ENCODE measurements at regions not wholly inside any gene's neighbourhood (a gene's known extent, or its start where the extent isn't known, plus 50 kb on each side); places are given as distances from the start of the nearest gene placed in this dataset.

DNA sequence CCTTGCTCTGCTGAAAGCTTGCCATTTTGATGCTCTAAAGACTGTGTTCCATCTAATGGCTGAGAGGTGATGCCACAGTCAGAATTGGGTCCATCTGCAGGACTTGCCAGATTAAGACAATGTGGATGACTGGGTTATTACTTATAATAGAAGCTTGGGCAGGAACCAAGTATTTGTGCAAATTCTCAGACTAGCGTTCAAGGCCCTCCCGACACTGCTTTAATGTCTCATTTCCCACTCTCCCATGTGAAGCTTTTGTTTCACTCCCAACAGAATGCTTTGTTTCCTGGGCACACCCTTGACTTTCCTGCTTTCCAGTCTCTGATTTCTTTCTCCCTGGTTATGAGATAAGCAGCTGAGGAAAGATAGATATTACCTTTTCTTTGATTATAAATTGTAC is 215.8 kb downstream of the KCNS3 start:
- no peak for ATAC-seq
- TF ChIP-seq ESRRG (CRISPR knock-in tag; IDR thresholded peaks at IDR 0.05) = no peak
- no peak for TF ChIP-seq OSR1 (CRISPR knock-in tag; IDR thresholded peaks at IDR 0.05)
- no peak for TF ChIP-seq ARNTL (CRISPR knock-in tag; IDR thresholded peaks at IDR 0.05; ENCODE audit: borderline replicate concordance, low read depth)

DNA sequence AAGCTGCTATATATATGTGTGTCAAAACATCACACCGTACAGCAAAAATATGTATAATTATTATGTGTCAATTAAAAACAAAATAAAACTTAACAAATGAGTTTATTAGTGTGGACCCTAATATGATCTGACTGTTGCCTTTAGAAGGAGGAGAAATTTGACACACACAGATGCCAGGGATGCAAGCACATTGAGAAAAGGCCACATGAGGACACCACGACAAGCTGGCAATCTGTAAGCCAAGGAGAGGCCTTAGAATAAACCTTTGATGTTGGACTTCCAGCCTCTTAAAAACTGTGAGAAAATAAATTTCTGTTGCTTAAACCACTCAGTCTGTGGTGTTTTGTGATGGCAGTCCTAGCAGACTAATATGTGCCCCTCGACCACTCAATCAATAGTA is 214.7 kb downstream of the KCNS3 start:
- TF ChIP-seq GLIS3 (CRISPR knock-in tag; IDR thresholded peaks at IDR 0.05) = no peak
- no peak for TF ChIP-seq ZC3H10 (CRISPR knock-in tag; IDR thresholded peaks at IDR 0.05)
- TF ChIP-seq CSDC2 (CRISPR knock-in tag; IDR thresholded peaks at IDR 0.05) = no peak
- TF ChIP-seq ZNF565 (CRISPR knock-in tag; conservative IDR thresholded peaks at IDR 0.05; ENCODE audit: low read depth) = no peak
- TF ChIP-seq, protein P1, sequence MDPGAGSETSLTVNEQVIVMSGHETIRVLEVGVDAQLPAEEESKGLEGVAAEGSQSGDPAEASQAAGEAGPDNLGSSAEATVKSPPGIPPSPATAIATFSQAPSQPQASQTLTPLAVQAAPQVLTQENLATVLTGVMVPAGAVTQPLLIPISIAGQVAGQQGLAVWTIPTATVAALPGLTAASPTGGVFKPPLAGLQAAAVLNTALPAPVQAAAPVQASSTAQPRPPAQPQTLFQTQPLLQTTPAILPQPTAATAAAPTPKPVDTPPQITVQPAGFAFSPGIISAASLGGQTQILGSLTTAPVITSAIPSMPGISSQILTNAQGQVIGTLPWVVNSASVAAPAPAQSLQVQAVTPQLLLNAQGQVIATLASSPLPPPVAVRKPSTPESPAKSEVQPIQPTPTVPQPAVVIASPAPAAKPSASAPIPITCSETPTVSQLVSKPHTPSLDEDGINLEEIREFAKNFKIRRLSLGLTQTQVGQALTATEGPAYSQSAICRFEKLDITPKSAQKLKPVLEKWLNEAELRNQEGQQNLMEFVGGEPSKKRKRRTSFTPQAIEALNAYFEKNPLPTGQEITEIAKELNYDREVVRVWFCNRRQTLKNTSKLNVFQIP (CRISPR knock-in tag; IDR thresholded peaks at IDR 0.05; ENCODE audit: borderline replicate concordance, low read depth) = no peak
- no peak for TF ChIP-seq ESRRG (CRISPR knock-in tag; IDR thresholded peaks at IDR 0.05)
- TF ChIP-seq ZFP3 (CRISPR knock-in tag; IDR thresholded peaks at IDR 0.05) = no peak
- no peak for TF ChIP-seq OSR1 (CRISPR knock-in tag; IDR thresholded peaks at IDR 0.05)
- TF ChIP-seq, protein P2, sequence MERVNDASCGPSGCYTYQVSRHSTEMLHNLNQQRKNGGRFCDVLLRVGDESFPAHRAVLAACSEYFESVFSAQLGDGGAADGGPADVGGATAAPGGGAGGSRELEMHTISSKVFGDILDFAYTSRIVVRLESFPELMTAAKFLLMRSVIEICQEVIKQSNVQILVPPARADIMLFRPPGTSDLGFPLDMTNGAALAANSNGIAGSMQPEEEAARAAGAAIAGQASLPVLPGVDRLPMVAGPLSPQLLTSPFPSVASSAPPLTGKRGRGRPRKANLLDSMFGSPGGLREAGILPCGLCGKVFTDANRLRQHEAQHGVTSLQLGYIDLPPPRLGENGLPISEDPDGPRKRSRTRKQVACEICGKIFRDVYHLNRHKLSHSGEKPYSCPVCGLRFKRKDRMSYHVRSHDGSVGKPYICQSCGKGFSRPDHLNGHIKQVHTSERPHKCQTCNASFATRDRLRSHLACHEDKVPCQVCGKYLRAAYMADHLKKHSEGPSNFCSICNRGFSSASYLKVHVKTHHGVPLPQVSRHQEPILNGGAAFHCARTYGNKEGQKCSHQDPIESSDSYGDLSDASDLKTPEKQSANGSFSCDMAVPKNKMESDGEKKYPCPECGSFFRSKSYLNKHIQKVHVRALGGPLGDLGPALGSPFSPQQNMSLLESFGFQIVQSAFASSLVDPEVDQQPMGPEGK (CRISPR knock-in tag; IDR thresholded peaks at IDR 0.05; ENCODE audit: borderline replicate concordance) = no peak
- no peak for ATAC-seq

DNA sequence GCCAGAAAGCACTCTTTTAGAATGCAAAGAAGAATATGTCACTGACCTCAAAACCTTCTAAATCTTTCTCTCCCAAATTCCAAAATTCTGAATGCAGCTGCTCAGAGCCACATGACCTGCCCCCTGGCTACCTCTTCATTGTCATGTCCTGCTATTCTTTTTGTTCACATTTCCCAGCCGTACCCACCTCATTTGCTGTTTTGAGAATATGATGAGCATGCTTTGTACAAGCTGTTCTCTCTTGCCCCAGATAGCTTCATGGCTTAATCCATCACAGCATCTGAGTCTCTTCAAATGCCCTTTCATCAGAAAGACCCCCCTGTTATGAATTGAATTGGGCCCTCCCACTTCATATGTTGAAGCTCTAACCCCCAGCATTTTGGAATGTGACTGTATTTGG is 214.3 kb downstream of the KCNS3 start:
- no peak for ATAC-seq
- TF ChIP-seq ZNF70 (CRISPR knock-in tag; IDR thresholded peaks at IDR 0.05) = no peak
- TF ChIP-seq BACH2 (CRISPR knock-in tag; IDR thresholded peaks at IDR 0.05; ENCODE audit: borderline replicate concordance) = no peak

DNA sequence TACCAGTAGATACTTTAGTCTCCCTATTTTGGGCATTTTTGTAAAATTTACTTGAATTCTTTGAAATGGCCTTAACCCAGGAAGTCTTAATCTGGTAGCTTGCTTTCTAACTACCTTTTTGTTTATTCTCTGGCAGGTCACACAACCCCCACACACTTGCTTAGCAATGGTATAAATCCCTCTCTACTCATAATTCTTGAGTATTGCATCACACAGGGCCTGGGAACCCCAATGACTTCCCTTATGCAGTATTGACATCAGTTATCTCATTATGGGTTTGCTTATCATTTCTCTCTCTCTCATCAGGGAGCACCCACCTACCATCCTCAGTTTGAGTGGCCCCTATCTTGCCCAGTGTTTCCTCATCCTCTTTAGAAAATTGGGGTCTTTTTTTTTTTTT is 207.1 kb downstream of the KCNS3 start:
- no peak for TF ChIP-seq ARNTL (CRISPR knock-in tag; IDR thresholded peaks at IDR 0.05; ENCODE audit: borderline replicate concordance, low read depth)
- no peak for TF ChIP-seq BACH2 (CRISPR knock-in tag; IDR thresholded peaks at IDR 0.05; ENCODE audit: borderline replicate concordance)
- TF ChIP-seq, protein P1 (CRISPR knock-in tag; IDR thresholded peaks at IDR 0.05; ENCODE audit: borderline replicate concordance, low read depth) = no peak
- TF ChIP-seq, protein P3, sequence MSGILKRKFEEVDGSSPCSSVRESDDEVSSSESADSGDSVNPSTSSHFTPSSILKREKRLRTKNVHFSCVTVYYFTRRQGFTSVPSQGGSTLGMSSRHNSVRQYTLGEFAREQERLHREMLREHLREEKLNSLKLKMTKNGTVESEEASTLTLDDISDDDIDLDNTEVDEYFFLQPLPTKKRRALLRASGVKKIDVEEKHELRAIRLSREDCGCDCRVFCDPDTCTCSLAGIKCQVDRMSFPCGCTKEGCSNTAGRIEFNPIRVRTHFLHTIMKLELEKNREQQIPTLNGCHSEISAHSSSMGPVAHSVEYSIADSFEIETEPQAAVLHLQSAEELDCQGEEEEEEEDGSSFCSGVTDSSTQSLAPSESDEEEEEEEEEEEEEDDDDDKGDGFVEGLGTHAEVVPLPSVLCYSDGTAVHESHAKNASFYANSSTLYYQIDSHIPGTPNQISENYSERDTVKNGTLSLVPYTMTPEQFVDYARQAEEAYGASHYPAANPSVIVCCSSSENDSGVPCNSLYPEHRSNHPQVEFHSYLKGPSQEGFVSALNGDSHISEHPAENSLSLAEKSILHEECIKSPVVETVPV (CRISPR knock-in tag; IDR thresholded peaks at IDR 0.05) = no peak
- no peak for TF ChIP-seq CSDC2 (CRISPR knock-in tag; IDR thresholded peaks at IDR 0.05)
- TF ChIP-seq, protein P4, sequence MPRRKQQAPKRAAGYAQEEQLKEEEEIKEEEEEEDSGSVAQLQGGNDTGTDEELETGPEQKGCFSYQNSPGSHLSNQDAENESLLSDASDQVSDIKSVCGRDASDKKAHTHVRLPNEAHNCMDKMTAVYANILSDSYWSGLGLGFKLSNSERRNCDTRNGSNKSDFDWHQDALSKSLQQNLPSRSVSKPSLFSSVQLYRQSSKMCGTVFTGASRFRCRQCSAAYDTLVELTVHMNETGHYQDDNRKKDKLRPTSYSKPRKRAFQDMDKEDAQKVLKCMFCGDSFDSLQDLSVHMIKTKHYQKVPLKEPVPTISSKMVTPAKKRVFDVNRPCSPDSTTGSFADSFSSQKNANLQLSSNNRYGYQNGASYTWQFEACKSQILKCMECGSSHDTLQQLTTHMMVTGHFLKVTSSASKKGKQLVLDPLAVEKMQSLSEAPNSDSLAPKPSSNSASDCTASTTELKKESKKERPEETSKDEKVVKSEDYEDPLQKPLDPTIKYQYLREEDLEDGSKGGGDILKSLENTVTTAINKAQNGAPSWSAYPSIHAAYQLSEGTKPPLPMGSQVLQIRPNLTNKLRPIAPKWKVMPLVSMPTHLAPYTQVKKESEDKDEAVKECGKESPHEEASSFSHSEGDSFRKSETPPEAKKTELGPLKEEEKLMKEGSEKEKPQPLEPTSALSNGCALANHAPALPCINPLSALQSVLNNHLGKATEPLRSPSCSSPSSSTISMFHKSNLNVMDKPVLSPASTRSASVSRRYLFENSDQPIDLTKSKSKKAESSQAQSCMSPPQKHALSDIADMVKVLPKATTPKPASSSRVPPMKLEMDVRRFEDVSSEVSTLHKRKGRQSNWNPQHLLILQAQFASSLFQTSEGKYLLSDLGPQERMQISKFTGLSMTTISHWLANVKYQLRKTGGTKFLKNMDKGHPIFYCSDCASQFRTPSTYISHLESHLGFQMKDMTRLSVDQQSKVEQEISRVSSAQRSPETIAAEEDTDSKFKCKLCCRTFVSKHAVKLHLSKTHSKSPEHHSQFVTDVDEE (CRISPR knock-in tag; IDR thresholded peaks at IDR 0.05) = no peak
- TF ChIP-seq ZFP3 (CRISPR knock-in tag; IDR thresholded peaks at IDR 0.05) = no peak
- no peak for ATAC-seq

DNA sequence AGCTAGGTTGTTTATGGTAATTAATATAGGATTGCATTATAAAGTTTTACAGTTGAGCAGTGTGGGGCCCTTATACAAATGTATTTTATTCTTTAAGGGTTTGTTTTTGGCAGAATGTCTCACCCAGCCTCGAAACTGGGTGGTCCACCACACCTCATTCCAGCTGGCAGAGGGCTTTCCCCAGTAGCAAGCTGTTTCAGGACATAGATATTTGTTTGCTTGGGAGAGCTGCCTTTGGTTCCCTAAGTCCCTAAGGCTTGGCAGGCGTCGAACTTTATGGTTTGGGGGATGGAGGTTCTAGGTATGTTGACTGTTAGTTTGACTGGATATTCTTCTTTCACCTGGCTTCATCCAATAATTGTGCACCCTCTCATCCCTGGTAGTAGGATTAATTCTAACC is 205.9 kb downstream of the KCNS3 start:
- TF ChIP-seq, protein P2 (CRISPR knock-in tag; IDR thresholded peaks at IDR 0.05; ENCODE audit: borderline replicate concordance) = no peak
- no peak for ATAC-seq
